HUES6 (cell line): ENCODE measurements at regions not wholly inside any gene's neighbourhood (a gene's known extent, or its start where the extent isn't known, plus 50 kb on each side); places are given as distances from the start of the nearest gene placed in this dataset.

Source experiments
- H3K27ac ChIP-seq: 2 replicates; pipeline ENCODE4 v1.7.0; 2013; ENCODE audit warnings: low read depth, mild to moderate bottlenecking, low read length, inconsistent platforms
- H3K27me3 ChIP-seq: 2 replicates; pipeline ENCODE4 v1.6.1; 2013; ENCODE audit warnings: low read length; ENCODE audit not compliant: control insufficient read depth, insufficient read depth
- H3K36me3 ChIP-seq: 2 replicates; pipeline ENCODE4 v1.6.1; 2013; ENCODE audit warnings: low read length; ENCODE audit not compliant: control insufficient read depth, insufficient read depth
- H3K4me1 ChIP-seq: 2 replicates; pipeline ENCODE4 v1.6.1; 2013; ENCODE audit warnings: low read length; ENCODE audit not compliant: control insufficient read depth, insufficient read depth
- H3K4me3 ChIP-seq: 2 replicates; pipeline ENCODE4 v1.5.1; 2013; ENCODE audit warnings: low read depth, low read length
- H3K9ac ChIP-seq: one replicate; pipeline ENCODE4 v1.6.1; 2013; ENCODE audit warnings: mild to moderate bottlenecking, low read length
- H3K9me3 ChIP-seq: 2 replicates; pipeline ENCODE4 v1.6.1; 2013; ENCODE audit warnings: low read depth, low read length; ENCODE audit not compliant: control insufficient read depth, insufficient read depth

GRCh38 chr15:62611002-62611401 is 431.5 kb upstream of the TPM1 start:
- H3K4me3 ChIP-seq = no peak overlapping the region
- H3K36me3 ChIP-seq = no peaks in the 10 kb centered on the region
- H3K27ac ChIP-seq = no peak overlapping the region
- no peak overlapping the region for H3K9ac ChIP-seq
- H3K27me3 ChIP-seq = no peaks in the 10 kb centered on the region
- no peaks in the 10 kb centered on the region for H3K9me3 ChIP-seq
- no peaks in the 10 kb centered on the region for H3K4me1 ChIP-seq

- Histone ChIP-seq H3K4me3 (no peak overlapping the region), H3K4me1 (no peaks in the 10 kb centered on the region), H3K9ac (no peak overlapping the region), H3K36me3 (no peaks in the 10 kb centered on the region), H3K27ac (no peak overlapping the region), H3K27me3 (no peaks in the 10 kb centered on the region), H3K9me3 (no peaks in the 10 kb centered on the region)
These were observed 430.3 kb upstream of the TPM1 start for GRCh38 chr15:62612183-62612733.

- no peaks in the 10 kb centered on the region for H3K4me1 ChIP-seq
- H3K9ac ChIP-seq = no peak overlapping the region
- no peaks in the 10 kb centered on the region for H3K36me3 ChIP-seq
- no peaks in the 10 kb centered on the region for H3K27me3 ChIP-seq
- no peak overlapping the region for H3K4me3 ChIP-seq
- H3K9me3 ChIP-seq = no peaks in the 10 kb centered on the region
- no peak overlapping the region for H3K27ac ChIP-seq
These were observed 429.8 kb upstream of the TPM1 start for GRCh38 chr15:62612771-62613170.

- no peak overlapping the region for H3K27ac ChIP-seq
- H3K27me3 ChIP-seq = no peaks in the 10 kb centered on the region
- H3K36me3 ChIP-seq = no peaks in the 10 kb centered on the region
- no peaks in the 10 kb centered on the region for H3K4me1 ChIP-seq
- H3K9ac ChIP-seq = no peak overlapping the region
- no peak overlapping the region for H3K4me3 ChIP-seq
- no peaks in the 10 kb centered on the region for H3K9me3 ChIP-seq
These were observed 425.8 kb upstream of the TPM1 start for GRCh38 chr15:62616746-62617145.

GRCh38 chr15:62617741-62618140 is 424.8 kb upstream of the TPM1 start:
- Histone ChIP-seq H3K36me3 (no peaks in the 10 kb centered on the region), H3K4me3 (no peak overlapping the region), H3K9ac (no peak overlapping the region), H3K4me1 (no peaks in the 10 kb centered on the region), H3K9me3 (no peaks in the 10 kb centered on the region), H3K27ac (no peak overlapping the region), H3K27me3 (no peaks in the 10 kb centered on the region)

- no peak overlapping the region for H3K9ac ChIP-seq
- H3K9me3 ChIP-seq = no peaks in the 10 kb centered on the region
- H3K27ac ChIP-seq = no peak overlapping the region
- no peaks in the 10 kb centered on the region for H3K27me3 ChIP-seq
- H3K4me1 ChIP-seq = no peaks in the 10 kb centered on the region
- no peak overlapping the region for H3K4me3 ChIP-seq
- H3K36me3 ChIP-seq = no peaks in the 10 kb centered on the region
These were observed 424.1 kb upstream of the TPM1 start for GRCh38 chr15:62618432-62618831.

- no peaks in the 10 kb centered on the region for H3K9me3 ChIP-seq
- no peak overlapping the region for H3K4me3 ChIP-seq
- no peaks in the 10 kb centered on the region for H3K36me3 ChIP-seq
- no peaks in the 10 kb centered on the region for H3K4me1 ChIP-seq
- no peak overlapping the region for H3K9ac ChIP-seq
- H3K27me3 ChIP-seq = no peaks in the 10 kb centered on the region
- no peak overlapping the region for H3K27ac ChIP-seq
These were observed 423.6 kb upstream of the TPM1 start for GRCh38 chr15:62618846-62619504.

GRCh38 chr15:62619526-62619925 is 423.0 kb upstream of the TPM1 start:
- H3K4me3 ChIP-seq = no peak overlapping the region
- no peak overlapping the region for H3K9ac ChIP-seq
- H3K27me3 ChIP-seq = no peaks in the 10 kb centered on the region
- H3K27ac ChIP-seq = no peak overlapping the region
- no peaks in the 10 kb centered on the region for H3K9me3 ChIP-seq
- no peaks in the 10 kb centered on the region for H3K4me1 ChIP-seq
- no peaks in the 10 kb centered on the region for H3K36me3 ChIP-seq

GRCh38 chr15:62622775-62623174 is 419.8 kb upstream of the TPM1 start:
- Histone ChIP-seq H3K9ac (no peak overlapping the region), H3K9me3 (no peaks in the 10 kb centered on the region), H3K4me3 (no peak overlapping the region), H3K4me1 (no peaks in the 10 kb centered on the region), H3K27me3 (no peaks in the 10 kb centered on the region), H3K36me3 (no peaks in the 10 kb centered on the region), H3K27ac (no peak overlapping the region)

- Histone ChIP-seq H3K27ac (no peak overlapping the region), H3K4me3 (no peak overlapping the region), H3K36me3 (no peaks in the 10 kb centered on the region), H3K27me3 (no peaks in the 10 kb centered on the region), H3K9me3 (no peaks in the 10 kb centered on the region), H3K4me1 (no peaks in the 10 kb centered on the region), H3K9ac (no peak overlapping the region)
These were observed 417.8 kb upstream of the TPM1 start for GRCh38 chr15:62624547-62625378.

GRCh38 chr15:62625429-62626033 is 417.0 kb upstream of the TPM1 start:
- H3K9ac ChIP-seq = no peak overlapping the region
- no peaks in the 10 kb centered on the region for H3K9me3 ChIP-seq
- no peaks in the 10 kb centered on the region for H3K36me3 ChIP-seq
- H3K4me3 ChIP-seq = no peak overlapping the region
- no peaks in the 10 kb centered on the region for H3K27me3 ChIP-seq
- H3K27ac ChIP-seq = no peak overlapping the region
- no peaks in the 10 kb centered on the region for H3K4me1 ChIP-seq
